ENCODE measurements at regions not wholly inside any gene's neighbourhood (a gene's known extent, or its start where the extent isn't known, plus 50 kb on each side); places are given as distances from the start of the nearest gene placed in this dataset.

GRCh38 chr6:14058029-14058695, 59.4 kb upstream of the CD83 start:
- dilution Hi-C loops (cut with MboI; ENCODE audit: extremely low pct_ligation_motif_present, low sequenced_read_pairs): no loop called here

More at GRCh38 chr6:14058029-14058695, 59.4 kb upstream of the CD83 start:
- H3K4me1 ChIP-seq (ENCODE audit: control insufficient read depth, extremely low read depth, insufficient read depth, low read length): no peaks in the 10 kb centered on the region
- no peak overlapping the region for H2AFZ ChIP-seq (ENCODE audit: low read depth, low read length)
- H3K36me3 ChIP-seq (ENCODE audit: control insufficient read depth in 2 of 2, extremely low read depth in 1 of 2, insufficient read depth in 2 of 2, low read length in 2 of 2): no peaks in the 10 kb centered on the region
- H3K79me2 ChIP-seq (ENCODE audit: control insufficient read depth, insufficient read depth, low read length): no peaks in the 10 kb centered on the region
- H3K9ac ChIP-seq (replicated peaks; ENCODE audit: extremely low read depth, insufficient read depth, low read length): no peak overlapping the region
- H4K20me1 ChIP-seq (replicated peaks; ENCODE audit: control insufficient read depth, extremely low read depth, insufficient read depth, low read length): no peaks in the 10 kb centered on the region
- H3K27ac ChIP-seq (ENCODE audit: insufficient read depth, low read depth, low read length): no peak overlapping the region
- H3K4me3 ChIP-seq (replicated peaks in 1 of 3; ENCODE audit: insufficient read depth in 1 of 3, low read depth in 1 of 3, low read length in 3 of 3): no peak overlapping the region
- POLR2A ChIA-PET: no interaction called here
- FAIRE-seq: no peak
- H3K27me3 ChIP-seq (ENCODE audit: control insufficient read depth in 2 of 2, insufficient read depth in 2 of 2, low read length in 2 of 2): peaks cover 3 to 18% of the 10 kb centered on the region in 2 experiments
- no peak for DNase-seq (ENCODE audit: low read depth, low spot score)
- no peak overlapping the region for H3K4me2 ChIP-seq (ENCODE audit: insufficient read depth, low read length)
- BruUV-seq (replicated peaks): no TSS peak
- CTCF ChIA-PET: interaction anchor here (1.0 to 4.1 kb wide), 6 partner anchors 8 to 150 kb away, joined by 3 to 26 read pairs (median 14); no protein-coding TSS in a partner anchor
- TF ChIP-seq MAX (IDR thresholded peaks at IDR 0.05; ENCODE audit: insufficient read depth, insufficient read length) (no peak), MYC (IDR thresholded peaks at IDR 0.05; ENCODE audit: low read depth, low read length) (no peak), POLR2AphosphoS5 (IDR thresholded peaks at IDR 0.05; ENCODE audit: insufficient read depth, low read depth, low read length) (no peak), FOS (IDR thresholded peaks at IDR 0.05; ENCODE audit: borderline replicate concordance, insufficient read depth, low read length) (no peak), POLR2A (IDR thresholded peaks at IDR 0.05; ENCODE audit: low read depth, low read length) (no peak), EZH2 (IDR thresholded peaks at IDR 0.05; ENCODE audit: borderline replicate concordance, low read depth, low read length, severe bottlenecking) (no peak), JUN (IDR thresholded peaks at IDR 0.05; ENCODE audit: borderline replicate concordance, insufficient read depth, insufficient read length, low read depth) (no peak), CTCF (IDR thresholded peaks at IDR 0.05; ENCODE audit: extremely low read depth in 1 of 2, insufficient read depth in 1 of 2, low read depth in 1 of 2, low read length in 2 of 2) (no peak), GATA2 (IDR thresholded peaks at IDR 0.05; ENCODE audit: insufficient read depth, insufficient read length, low read depth, low read length) (no peak)
- no peaks in the 10 kb centered on the region for H3K9me3 ChIP-seq (replicated peaks; ENCODE audit: control insufficient read depth, insufficient read depth, low read length)
- H3K9me1 ChIP-seq (replicated peaks; ENCODE audit: control insufficient read depth, extremely low read depth, insufficient read depth, low read length): no peaks in the 10 kb centered on the region
- intact Hi-C loops (cut with micrococcal nuclease): no loop called here
